ENCODE measurements at regions not wholly inside any gene's neighbourhood (a gene's known extent, or its start where the extent isn't known, plus 50 kb on each side); places are given as distances from the start of the nearest gene placed in this dataset.

DNA sequence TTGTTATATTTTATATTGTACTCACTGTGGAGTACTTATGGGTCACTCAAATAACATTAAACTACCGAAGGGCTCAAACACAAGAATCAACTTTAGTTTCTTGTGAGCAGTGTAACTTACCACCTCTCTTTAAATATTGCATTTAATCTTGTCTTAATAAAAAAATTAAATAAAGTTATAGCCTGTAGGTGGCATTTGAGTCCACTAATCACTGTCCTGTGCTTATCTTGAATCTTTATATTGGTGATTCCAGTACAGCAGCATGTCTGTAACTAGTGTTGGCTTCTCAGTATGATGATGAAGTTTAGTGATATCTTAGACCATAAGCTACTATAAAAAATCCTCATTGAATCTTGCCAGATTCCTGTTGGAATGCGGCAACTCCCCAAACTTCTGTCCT, 313.8 kb downstream of the FAM170A start:
- TF ChIP-seq POLR2A (IDR thresholded peaks at IDR 0.05), result no peak
- TF ChIP-seq, protein P1, sequence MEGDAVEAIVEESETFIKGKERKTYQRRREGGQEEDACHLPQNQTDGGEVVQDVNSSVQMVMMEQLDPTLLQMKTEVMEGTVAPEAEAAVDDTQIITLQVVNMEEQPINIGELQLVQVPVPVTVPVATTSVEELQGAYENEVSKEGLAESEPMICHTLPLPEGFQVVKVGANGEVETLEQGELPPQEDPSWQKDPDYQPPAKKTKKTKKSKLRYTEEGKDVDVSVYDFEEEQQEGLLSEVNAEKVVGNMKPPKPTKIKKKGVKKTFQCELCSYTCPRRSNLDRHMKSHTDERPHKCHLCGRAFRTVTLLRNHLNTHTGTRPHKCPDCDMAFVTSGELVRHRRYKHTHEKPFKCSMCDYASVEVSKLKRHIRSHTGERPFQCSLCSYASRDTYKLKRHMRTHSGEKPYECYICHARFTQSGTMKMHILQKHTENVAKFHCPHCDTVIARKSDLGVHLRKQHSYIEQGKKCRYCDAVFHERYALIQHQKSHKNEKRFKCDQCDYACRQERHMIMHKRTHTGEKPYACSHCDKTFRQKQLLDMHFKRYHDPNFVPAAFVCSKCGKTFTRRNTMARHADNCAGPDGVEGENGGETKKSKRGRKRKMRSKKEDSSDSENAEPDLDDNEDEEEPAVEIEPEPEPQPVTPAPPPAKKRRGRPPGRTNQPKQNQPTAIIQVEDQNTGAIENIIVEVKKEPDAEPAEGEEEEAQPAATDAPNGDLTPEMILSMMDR (IDR thresholded peaks at IDR 0.05), result peak in 2 of 6 experiments; percentile 6 to 20
